Common myeloid progenitor, CD34-positive (primary cell): ENCODE measurements at regions not wholly inside any gene's neighbourhood (a gene's known extent, or its start where the extent isn't known, plus 50 kb on each side); places are given as distances from the start of the nearest gene placed in this dataset.

Experiments used
- CTCF ChIA-PET: fragments of 350-600 bp; sonication (Branson Sonifier 250); formaldehyde crosslinking; loops from one replicate; lab custom pipeline; 2021; ENCODE audit warnings: antibody characterized with exemption; lab: Charles Lee
- POLR2A ChIA-PET: fragments of 350-600 bp; sonication (Branson Sonifier 250); formaldehyde crosslinking; loops from one replicate; lab custom pipeline; 2021; ENCODE audit warnings: antibody characterized with exemption; lab: Charles Lee
- DNase-seq, 3 donors: peaks; one replicate each; pipeline versions ENCODE4 v3.0.0 to v3.0.0-alpha.2; 2013
- H3K27ac ChIP-seq, 2 experiments: 1 replicate in 1 of 2; 2 replicates in 1 of 2; pipeline ENCODE4 v1.7.0; 2013; ENCODE audit warnings: inconsistent platforms in 2 of 2, low read length in 2 of 2, mild to moderate bottlenecking in 2 of 2, low read depth in 1 of 2, moderate library complexity in 1 of 2; ENCODE audit not compliant: severe bottlenecking in 2 of 2, insufficient read depth in 1 of 2, poor library complexity in 1 of 2
- H3K27me3 ChIP-seq, 5 experiments: replicated peaks in 2 of 5; 1 replicate in 3 of 5; 2 replicates in 2 of 5; pipeline versions ENCODE4 v1.6.1 to v1.7.0; 2013; ENCODE audit warnings: low read length in 4 of 5, mild to moderate bottlenecking in 2 of 5, moderate library complexity in 2 of 5, inconsistent platforms in 1 of 5; ENCODE audit not compliant: insufficient read depth in 5 of 5, control insufficient read depth in 4 of 5
- H3K36me3 ChIP-seq, 4 experiments: 1 replicate in 2 of 4; 2 replicates in 2 of 4; pipeline versions ENCODE4 v1.6.1 to v1.7.0; 2013; ENCODE audit warnings: low read length in 3 of 4, control low read depth in 1 of 4, mild to moderate bottlenecking in 1 of 4; ENCODE audit not compliant: control insufficient read depth in 4 of 4, insufficient read depth in 4 of 4
- H3K4me1 ChIP-seq, 4 experiments: 1 replicate in 3 of 4; 2 replicates in 1 of 4; pipeline versions ENCODE4 v1.6.1 to v1.7.1; 2013; ENCODE audit warnings: low read length in 3 of 4, mild to moderate bottlenecking in 3 of 4, control low read depth in 1 of 4, inconsistent platforms in 1 of 4, moderate library complexity in 1 of 4; ENCODE audit not compliant: control insufficient read depth in 4 of 4, insufficient read depth in 4 of 4; ENCODE audit errors: control extremely low read depth in 1 of 4
- H3K4me3 ChIP-seq, 7 experiments: 1 replicate in 4 of 7; 2 replicates in 3 of 7; pipeline versions ENCODE4 v1.5.1 to v1.7.0; 2013; ENCODE audit warnings: mild to moderate bottlenecking in 7 of 7, low read length in 6 of 7, moderate library complexity in 6 of 7, inconsistent platforms in 2 of 7, low read depth in 2 of 7, control low read depth in 1 of 7; ENCODE audit not compliant: insufficient read depth in 4 of 7, control insufficient read depth in 1 of 7; ENCODE audit errors: extremely low read depth in 1 of 7
- H3K9me3 ChIP-seq, 5 experiments: 1 replicate in 4 of 5; 2 replicates in 1 of 5; pipeline versions ENCODE4 v1.6.1 to v1.7.1; 2013; ENCODE audit warnings: low read length in 4 of 5, mild to moderate bottlenecking in 2 of 5, inconsistent platforms in 1 of 5, low read depth in 1 of 5, moderate library complexity in 1 of 5; ENCODE audit not compliant: control insufficient read depth in 4 of 5, insufficient read depth in 2 of 5; ENCODE audit errors: control extremely low read depth in 1 of 5
- WGBS: methylation state at CpG from one replicate; pipeline ENCODE4 v1.1.5; 2013; ENCODE audit not compliant: insufficient coverage; 5-methylcytosine and 5-hydroxymethylcytosine counted together

DNA sequence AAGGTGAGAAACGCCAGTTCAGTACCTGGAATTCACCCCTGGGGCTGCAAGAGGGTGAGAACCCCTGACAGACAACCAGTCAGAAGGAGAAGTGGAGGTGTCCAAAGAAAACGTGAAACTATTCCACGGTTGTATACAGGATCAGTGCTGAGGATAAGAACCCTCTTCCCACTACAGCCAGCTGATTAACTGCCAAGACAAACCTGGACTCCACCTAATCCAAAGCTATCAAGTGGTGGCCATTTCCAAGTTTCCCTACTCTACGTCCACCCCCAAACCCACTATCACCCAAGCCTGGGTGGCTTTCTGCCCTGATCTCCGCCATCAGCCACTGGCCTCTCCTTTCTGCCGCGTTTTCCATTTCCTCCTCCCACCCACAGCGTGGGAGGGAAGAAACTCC, 312.3 kb upstream of the ID2 start:
- DNase-seq = no peak
- peaks cover 0 to 10% (median 4%) of the 10 kb centered on the region in 4 experiments for H3K4me1 ChIP-seq
- H3K27ac ChIP-seq = no peak overlapping the region
- WGBS = 96% methylated on average over 6 of the region's 8 CpGs
- POLR2A ChIA-PET = no interaction called here
- peaks cover 0 to 4% (median 2%) of the 10 kb centered on the region in 5 experiments for H3K9me3 ChIP-seq
- CTCF ChIA-PET = no interaction called here
- no peaks in the 10 kb centered on the region for H3K27me3 ChIP-seq
- no peaks in the 10 kb centered on the region for H3K36me3 ChIP-seq
- no peak overlapping the region for H3K4me3 ChIP-seq

- POLR2A ChIA-PET = interaction anchor here (0.6 kb wide), 1 partner anchor 122 kb away, joined by 6 read pairs; no protein-coding TSS in a partner anchor
- DNase-seq = peak in 2 of 3 donors; percentile 57 to 67
- Histone ChIP-seq H3K36me3 (no peaks in the 10 kb centered on the region), H3K9me3 (peaks cover 0 to 5% (median 2%) of the 10 kb centered on the region in 5 experiments), H3K4me1 (peaks cover 0 to 10% (median 4%) of the 10 kb centered on the region in 4 experiments), H3K27ac (no peak overlapping the region), H3K4me3 (no peak overlapping the region), H3K27me3 (no peaks in the 10 kb centered on the region)
- CTCF ChIA-PET = interaction anchor here (0.8 kb wide), 1 partner anchor 78 kb away, joined by 3 read pairs; no protein-coding TSS in a partner anchor
- 41% methylated on average over 2 of the region's 2 CpGs for WGBS
Observed at GRCh38 chr2:8370258-8370802, 311.5 kb upstream of the ID2 start.

DNA sequence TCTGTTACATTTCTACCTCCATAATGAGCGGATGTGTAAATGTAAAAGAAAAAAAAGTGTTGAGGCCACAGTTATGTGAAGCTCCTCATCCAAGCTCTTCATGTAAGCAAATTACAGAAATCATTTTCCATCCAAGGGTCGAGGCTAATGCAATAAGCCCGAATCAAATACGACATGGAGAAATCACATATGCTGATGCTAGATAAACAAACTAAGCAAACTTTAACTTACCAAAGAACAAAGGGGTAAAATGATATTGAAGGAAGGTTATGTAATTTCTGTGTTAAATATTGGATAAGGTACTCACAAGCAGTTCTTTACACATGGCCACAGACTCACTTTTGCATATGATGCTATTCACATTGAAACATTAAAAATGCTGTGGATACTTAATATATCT, 310.2 kb upstream of the ID2 start:
- WGBS = no CpG with 5 or more reads among the region's 4 CpGs
- POLR2A ChIA-PET = no interaction called here
- H3K4me1 ChIP-seq = peaks cover 0 to 10% (median 4%) of the 10 kb centered on the region in 4 experiments
- no peaks in the 10 kb centered on the region for H3K27me3 ChIP-seq
- no peak overlapping the region for H3K27ac ChIP-seq
- DNase-seq = no peak
- H3K9me3 ChIP-seq = peaks cover 0 to 5% (median 2%) of the 10 kb centered on the region in 5 experiments
- H3K4me3 ChIP-seq = no peak overlapping the region
- CTCF ChIA-PET = no interaction called here
- H3K36me3 ChIP-seq = no peaks in the 10 kb centered on the region

DNA sequence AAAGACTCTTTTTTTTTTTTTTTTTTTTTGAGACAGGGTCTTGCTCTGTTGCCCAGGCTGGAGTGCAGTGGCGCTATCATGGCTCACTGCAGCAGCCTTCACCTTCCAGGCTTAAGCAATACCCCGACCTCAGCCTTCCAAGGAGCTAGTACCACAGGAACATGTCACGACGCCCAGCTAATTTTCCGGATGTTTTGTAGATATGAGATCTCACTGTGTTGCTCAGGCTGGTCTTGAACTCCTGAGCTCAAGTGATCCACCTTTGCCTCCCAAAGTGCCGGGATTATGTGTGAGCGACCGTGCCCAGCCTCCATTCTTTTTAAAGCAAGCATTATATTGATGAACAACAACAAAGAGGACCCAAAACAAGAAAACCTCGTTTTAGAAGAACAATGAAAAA, 307.1 kb upstream of the ID2 start:
- ChIA-PET CTCF (interaction anchor here (0.6 to 1.7 kb wide), 2 partner anchors 47 to 1168 kb away, joined by 3 to 4 read pairs; no protein-coding TSS in a partner anchor), POLR2A (no interaction called here)
- Histone ChIP-seq H3K27ac (no peak overlapping the region), H3K9me3 (peaks cover 0 to 5% (median 2%) of the 10 kb centered on the region in 5 experiments), H3K36me3 (no peaks in the 10 kb centered on the region), H3K4me1 (peaks cover 11 to 24% (median 19%) of the 10 kb centered on the region in 4 experiments), H3K4me3 (no peak overlapping the region), H3K27me3 (no peaks in the 10 kb centered on the region)
- DNase-seq = no peak
- 95% methylated on average over 5 of the region's 9 CpGs for WGBS

DNA sequence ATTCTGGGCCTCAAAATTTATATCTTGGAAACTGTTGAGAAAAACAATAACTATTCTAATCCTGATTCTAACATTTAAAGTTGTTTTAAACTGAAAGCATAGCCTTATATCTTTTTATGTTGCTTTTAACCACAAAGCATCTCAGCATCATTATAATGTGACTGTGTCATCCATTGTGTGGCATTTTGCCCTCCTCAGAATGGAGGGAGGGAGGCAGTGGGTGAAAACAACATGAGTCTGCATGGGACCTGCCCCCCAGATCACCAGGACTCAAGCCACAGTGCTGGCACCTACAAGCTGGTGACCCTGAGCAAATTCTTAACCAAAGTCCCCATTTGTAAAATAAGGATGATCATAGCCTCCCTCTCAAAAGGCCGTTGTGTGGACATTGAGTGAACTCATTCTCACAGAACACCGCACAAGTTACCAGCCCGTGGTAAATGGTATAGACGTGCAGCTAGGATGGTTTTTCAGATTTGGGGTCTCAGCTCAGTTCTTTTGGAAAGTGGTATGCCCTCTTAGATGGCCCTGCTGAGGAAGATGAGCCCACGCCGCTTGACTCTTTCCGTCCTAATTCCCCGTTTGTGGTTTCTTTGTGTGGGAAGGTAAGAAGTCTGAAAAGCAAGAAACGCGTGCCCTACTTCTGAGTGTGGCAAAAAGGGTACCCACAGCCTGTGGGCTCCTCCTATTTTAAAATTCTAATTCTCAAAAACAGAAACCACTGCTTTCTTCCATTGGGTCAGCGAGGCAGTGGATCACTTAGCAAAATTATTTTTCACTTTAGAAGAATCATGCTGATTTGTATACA, 305.0 kb upstream of the ID2 start:
- ChIA-PET POLR2A (no interaction called here), CTCF (no interaction called here)

DNA sequence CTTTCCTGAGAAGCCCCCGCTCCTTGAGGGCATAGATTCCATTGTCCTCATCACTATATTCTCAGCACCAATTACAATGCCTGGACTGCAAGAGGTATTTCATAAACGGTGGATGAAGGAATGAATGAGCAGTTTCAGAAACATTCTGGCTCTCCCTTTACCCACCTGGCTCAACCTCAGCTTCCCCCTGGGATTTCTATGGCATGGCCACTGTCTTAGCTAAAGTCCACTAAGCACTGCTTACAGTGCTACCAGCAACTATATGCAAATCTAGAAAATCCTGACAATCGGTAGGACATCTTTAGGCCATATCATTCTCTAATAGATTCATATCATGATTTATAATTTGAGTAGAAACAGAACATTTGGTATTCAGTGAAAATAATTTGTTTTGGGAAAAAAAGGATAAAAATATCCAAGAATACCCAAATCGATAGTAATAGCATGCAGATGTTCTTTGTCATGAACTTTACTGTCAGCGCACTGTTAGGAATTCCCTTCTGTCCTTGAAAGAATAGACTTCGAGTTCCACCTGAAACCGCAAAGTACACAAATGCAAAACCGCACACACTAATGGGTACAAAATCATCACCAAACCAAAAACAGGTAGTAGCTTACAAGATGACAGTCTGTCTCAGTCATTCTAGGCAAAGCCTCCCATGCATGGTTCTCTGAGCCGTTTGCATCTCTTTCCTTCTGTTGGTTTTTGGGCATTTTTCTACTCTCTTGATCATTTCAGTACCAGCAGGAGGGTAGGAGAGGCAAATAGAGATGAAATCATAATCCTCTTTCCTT, 303.6 kb upstream of the ID2 start:
- H3K27ac ChIP-seq = no peak overlapping the region
- H3K9me3 ChIP-seq = peaks cover 0 to 4% (median 0%) of the 10 kb centered on the region in 5 experiments
- H3K36me3 ChIP-seq = no peaks in the 10 kb centered on the region
- H3K4me1 ChIP-seq = peaks cover 15 to 33% (median 31%) of the 10 kb centered on the region in 4 experiments
- 89% methylated on average over 8 of the region's 9 CpGs for WGBS
- no peak overlapping the region for H3K4me3 ChIP-seq
- no peaks in the 10 kb centered on the region for H3K27me3 ChIP-seq
- POLR2A ChIA-PET = interaction anchor here (0.6 kb wide), 1 partner anchor 27 kb away, joined by 3 read pairs; no protein-coding TSS in a partner anchor
- DNase-seq = no peak
- CTCF ChIA-PET = interaction anchor here (0.6 to 1.1 kb wide), 2 partner anchors 75 to 950 kb away, joined by 3 read pairs; no protein-coding TSS in a partner anchor

More for the DNA sequence above, 305.0 kb upstream of the ID2 start:
- Histone ChIP-seq H3K4me1 (peaks cover 15 to 33% (median 30%) of the 10 kb centered on the region in 4 experiments), H3K27ac (no peak overlapping the region), H3K9me3 (peaks cover 0 to 5% (median 2%) of the 10 kb centered on the region in 5 experiments), H3K4me3 (no peak overlapping the region), H3K27me3 (no peaks in the 10 kb centered on the region), H3K36me3 (no peaks in the 10 kb centered on the region)
- 100% methylated on average over 1 of the region's 11 CpGs for WGBS
- peak in 1 of 3 donors; percentile 26 for DNase-seq
